ELF-1 (cell line): ENCODE measurements at regions not wholly inside any gene's neighbourhood (a gene's known extent, or its start where the extent isn't known, plus 50 kb on each side); places are given as distances from the start of the nearest gene placed in this dataset.
A peak's percentile ranks its signal among the peaks of the same experiment; 100 is the strongest.

ENCODE experiments used
- DNase-seq: peaks from one replicate; pipeline ENCODE4 v3.0.0-alpha.2; 2016; ENCODE audit warnings: low read depth, low spot score

DNA sequence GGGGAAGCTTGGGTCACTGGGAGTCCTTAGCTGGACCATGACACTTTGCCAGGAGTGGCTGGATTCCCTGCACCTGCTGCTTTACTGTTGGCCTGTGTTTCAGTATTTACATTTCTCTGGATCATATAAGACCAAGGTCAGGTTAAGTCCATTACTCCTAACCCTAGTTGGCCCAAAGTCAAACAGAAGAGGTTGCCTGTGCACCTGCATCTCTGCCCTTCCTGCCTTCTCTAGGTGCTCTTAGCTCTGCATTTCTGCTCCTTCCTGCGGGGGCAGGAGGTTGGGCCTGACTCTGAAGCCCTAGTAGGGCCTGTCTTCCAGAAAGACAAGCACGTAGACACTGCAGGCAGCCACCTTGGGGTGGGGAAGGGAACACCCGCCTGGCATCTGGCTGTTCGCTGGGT lies 124.3 kb downstream of the RPLP1 start:
- DNase-seq, result no peak

DNA sequence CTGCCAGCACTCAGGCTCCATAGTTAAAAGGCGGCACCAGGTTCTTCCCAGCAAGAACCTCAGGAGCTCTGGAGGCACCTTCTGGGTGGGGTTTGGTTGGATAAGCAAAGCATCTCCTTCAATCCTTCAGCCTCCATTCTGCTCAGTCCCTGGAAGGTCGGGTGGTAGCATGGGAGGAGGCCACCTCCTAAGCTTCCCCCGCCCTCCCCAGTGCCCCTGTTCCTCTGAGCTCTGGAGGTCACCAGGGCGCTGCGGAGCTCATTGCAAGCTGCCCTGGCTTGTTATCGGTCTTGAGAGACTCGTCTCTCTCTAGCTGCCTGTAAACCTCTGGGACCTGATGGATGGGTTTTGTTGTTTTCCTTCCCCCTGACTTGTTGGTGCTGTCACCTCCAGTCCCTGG lies 124.8 kb downstream of the RPLP1 start:
- DNase-seq, result no peak

DNA sequence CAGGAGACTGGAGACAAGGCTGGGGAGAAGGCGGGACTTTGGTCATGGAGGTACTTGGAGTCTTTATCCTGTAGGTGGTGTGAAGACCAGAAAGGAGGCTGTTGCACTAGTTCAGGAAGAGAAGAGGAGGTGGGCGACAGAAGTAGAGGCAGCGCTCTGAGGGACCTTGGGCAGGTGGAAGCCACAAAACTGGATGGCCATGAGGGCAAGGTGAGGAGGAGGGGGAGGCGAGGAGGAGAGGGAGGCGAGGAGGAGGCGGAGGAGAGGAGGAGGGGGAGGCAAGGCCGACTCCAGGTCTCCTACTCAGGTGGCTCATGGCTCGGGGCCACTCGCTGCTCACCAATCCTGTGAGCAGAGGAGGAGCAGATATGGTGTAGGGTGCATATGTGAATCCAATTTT lies 125.6 kb downstream of the RPLP1 start:
- DNase-seq, result no peak

DNA sequence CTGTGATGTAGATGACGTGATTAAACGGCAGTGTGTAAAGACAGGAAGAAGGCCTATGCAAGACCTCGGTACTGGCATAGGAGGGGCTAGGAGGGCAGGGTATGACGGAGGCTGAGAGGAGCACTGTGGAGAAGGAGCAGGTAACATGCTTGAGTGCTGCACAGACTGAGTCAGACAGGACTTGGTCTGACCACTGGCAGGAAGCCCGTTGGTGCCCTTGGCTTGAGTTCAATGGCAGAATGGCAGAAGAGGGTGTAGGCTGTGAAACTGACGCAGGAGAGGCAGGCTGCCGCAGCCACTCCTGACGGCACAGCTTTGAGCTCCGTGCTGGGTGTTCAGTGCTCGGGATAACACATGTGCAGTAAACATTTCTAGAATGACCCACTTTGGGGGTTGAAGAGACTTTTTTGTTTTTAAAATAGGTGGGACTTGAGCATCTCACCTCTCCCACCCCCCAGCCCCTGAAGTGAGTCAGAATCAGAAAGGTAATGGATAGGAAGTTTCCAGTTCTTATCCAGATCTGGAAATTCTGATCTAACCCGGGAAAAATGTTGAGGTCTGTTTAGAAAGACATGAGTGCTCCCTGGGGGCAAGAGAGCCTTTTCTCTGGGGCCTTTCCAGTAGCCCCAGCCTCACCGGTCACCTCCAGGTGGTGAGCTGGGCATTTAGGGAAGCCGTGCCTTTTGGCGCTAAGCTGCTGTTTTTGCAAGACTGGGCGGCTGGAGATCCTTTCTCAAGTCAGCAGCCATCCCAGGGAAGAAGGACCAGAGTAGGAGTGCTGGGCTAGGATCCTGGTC lies 126.4 kb downstream of the RPLP1 start:
- DNase-seq, result no peak

DNA sequence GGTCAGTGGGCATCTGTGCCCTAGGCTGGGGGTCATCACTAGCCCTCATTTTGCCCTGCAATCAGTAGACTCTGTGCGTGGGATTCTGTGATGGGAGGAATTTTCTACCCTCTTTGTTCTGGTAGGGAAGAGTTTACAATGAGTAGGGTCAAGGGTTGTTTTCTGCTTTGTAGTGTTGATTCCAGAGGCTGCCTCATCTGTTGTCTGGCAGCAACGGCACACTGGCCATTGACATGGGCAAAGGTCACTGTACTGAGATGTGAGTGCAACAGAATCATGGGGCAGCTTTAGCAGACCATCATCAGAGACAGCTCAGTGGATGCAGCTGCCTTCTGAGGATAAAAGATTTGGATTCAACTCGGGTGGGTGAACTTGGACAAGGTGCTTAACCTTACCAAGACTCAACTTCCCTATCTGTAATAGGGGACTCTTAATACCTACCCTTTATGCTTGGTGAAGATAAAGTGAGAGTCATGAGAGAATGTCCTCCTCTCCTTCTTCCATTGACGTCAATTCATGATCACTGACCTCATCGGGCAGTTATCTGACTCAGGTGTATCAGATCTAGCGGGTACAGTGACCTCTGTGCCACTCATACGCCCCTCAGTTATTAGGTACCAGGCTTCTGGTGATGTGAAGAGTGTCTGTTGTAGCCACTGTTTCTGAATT lies 127.5 kb downstream of the RPLP1 start:
- DNase-seq, result no peak

DNA sequence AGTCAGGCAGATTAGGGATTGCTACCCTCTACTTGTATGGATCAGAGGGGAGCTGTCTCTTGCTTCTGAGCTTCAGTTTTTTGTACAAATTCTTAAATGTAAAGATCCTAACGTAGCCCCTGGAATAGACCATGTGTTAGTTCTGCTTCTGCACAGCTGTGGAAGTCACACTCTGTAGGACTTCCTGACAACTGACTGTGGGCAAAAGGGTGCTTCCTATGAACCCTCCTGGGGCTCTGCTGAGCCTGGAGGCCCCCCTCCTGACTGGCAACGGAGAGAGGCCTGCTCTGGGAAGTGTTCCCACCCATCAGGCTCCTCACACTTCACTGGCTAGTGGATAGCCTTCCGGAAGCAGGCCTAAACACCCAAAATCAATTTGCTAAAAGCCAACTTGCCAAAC lies 131.0 kb downstream of the RPLP1 start:
- DNase-seq, result no peak

DNA sequence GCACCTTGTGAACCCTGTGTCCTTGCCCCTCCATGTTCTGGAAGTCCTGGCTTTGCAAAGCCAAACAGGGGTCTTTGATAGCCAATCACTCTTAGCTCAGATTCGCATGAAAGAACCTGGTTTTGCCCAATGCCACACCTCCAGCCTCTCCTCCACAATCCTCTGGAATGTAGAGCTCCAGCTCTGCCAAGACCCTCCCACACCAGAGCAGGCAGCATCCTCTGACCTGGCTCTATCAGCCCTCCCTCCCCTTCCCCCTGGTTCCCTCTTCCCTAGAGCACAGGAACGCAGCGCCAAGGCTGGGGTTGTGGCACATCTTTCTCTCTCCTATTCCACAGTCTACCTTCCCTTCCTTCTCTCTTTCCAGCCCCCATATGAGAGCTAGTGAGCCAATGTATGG lies 133.3 kb downstream of the RPLP1 start:
- no peak for DNase-seq

DNA sequence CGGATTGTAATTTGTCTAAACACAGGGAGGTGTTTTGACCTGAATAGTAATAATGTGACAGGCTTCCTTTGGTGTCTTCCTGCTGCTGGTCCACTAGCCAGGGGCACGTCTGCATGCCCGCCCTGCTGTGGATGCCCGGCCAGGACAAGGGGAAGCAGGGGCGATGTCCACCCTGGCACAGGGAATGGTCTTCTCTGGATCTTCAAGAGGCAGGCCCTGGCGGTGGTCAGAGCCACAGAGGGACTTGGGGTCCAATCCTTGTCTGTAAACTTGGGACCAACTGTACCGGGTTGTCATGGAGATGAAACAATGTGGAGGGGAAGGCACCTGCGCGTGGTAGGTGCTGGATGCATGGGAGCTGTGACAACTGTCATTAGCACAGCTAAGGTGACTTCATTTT lies 134.1 kb downstream of the RPLP1 start:
- DNase-seq, result no peak

DNA sequence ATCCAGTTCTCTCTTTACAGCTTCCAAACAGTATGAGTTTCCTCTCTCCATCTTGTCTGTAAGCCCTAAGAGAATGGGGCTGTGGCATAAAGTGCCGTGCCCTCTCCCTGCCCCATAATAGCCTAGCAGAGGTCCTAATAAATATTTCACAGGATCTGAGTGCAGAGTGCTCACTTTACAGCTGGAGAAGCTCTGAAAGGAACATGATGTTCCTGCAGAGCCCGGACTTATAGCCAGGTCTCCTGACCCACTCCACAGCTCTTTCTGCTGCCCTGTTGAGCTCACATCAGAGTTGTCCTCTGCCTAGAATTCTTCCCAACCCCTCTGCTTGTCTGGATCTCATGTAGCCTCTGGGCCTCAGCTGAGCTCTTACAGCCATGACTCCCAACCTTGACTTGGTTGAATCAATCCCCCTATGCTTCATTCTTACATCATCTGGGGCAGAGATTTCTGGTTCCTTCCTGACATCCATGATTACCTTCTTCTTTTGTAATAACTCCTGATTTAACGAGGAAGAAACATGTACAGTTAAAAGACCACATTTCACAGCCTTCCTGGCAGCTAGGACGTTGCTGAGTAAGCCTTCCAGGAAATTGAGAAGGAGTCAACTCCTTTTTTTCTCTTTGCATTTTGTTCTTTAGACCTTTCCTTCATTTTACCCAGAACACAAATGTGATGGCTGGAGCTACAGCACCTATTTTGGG lies 135.3 kb downstream of the RPLP1 start:
- DNase-seq, result no peak

DNA sequence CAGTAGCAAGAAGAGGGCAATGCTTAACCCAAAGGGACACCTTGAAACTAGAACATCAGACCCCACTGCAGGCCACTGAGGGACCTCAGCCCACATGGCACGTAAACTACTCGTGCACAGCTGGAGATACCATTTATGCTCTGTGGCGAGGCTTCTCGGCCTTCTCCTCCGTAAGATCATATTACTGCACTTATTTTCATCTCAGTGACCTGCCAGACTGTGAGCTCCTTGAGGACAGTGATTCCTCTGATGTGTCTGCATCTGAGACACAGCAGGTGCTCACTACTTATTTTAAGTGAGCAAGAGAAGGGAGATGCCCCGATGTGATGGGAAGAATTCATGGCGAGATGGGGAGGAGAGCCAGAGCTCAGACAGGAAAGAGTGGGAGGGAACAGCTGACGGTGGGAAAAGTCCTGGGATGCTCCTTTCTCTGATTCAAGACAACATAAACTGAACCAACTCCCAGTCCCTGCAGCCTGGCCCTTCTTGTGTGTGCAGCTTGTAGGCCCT lies 137.6 kb downstream of the RPLP1 start:
- no peak for DNase-seq

DNA sequence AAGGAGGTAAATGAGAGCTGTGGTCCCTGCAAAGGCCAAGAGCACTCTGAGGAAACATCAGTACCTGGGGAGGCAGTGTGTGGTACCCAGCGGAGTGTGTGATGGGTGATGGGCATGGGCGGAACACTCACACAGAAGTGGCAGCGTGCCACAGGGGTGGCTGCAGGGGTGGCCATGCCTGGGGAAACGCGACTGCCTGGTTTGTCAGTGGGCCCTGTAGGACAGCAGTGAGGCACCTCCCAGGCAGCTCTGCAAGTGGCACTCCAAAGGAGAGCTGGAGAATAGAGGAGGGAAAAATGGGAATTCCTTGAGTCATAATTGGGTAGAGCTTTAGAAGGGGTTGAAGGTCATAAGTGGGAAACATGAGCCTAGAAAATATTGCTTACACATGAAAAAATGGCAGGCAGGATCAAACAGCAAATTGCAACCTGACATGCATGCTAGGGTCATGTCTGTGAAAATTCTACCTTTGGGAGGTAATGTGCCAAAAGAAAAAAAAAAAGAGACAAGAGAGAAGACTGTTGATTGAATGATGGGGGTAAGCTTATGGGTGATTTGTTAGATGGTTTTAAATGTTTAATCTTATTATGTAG lies 138.4 kb downstream of the RPLP1 start:
- DNase-seq, result no peak

DNA sequence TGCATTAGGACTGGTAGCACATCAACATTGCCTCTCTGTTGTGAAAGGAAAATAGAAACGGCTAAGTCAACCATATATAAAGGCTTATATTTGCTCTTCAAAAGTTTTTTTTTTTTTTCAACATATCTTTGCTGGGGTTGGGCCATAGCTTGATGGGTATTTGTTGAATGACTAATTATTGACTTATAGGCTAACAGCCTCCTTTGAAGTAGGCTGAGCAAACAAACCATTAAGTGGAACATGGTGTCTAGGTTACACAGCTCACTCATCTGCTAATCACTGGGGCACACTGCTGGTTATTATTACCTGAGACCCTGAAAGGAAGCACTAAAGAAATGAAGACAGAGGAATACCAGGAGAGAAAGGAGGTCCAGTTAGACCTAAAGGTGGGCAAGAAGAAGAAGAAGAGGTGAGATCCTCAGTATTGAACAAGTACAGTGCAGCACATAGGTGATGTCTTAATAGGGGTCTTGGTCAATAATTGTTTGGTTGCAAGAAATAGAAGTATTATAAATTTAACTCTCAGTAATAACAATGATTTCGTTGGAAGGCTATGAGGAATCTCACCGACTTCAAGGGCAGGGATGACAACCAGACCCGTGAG lies 139.4 kb downstream of the RPLP1 start:
- DNase-seq, result no peak

DNA sequence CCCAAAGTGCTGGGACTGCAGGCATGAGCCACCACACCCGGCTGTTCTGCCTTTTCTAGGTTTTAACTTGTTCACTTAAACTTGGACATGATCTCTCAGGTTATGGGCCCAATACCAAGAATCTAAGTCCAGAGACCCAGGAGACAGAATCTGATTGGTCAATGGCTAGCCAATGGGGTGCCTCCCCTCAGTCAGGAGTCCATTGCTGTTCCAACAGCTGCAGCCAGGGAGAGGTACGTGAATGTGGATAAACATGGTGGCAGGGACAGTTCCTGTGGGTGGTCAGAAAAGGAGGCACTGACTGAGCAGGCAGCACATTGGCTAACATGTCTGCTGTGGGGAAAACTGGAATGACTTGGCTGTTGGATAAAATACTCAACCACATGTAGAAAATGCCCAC lies 140.3 kb downstream of the RPLP1 start:
- DNase-seq, result no peak

DNA sequence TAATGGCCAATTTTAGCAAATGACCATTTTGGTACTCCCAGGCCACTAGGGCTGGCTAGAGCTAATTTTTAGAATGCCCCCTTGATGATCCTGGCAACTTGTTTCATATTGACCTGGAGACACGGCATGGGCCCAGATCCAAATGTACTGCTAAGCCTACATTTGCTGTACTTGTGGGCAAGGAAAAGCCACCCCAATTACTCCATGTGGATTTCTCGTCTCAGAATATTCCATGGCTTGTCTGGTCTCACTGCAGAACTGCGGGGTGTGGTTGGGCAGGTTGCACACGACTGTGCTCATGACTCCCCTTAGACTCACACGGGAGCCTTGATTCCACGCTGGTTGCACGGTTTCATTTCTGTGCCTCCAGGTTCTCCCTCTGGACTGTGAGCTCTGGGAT lies 140.9 kb downstream of the RPLP1 start:
- DNase-seq, result no peak

DNA sequence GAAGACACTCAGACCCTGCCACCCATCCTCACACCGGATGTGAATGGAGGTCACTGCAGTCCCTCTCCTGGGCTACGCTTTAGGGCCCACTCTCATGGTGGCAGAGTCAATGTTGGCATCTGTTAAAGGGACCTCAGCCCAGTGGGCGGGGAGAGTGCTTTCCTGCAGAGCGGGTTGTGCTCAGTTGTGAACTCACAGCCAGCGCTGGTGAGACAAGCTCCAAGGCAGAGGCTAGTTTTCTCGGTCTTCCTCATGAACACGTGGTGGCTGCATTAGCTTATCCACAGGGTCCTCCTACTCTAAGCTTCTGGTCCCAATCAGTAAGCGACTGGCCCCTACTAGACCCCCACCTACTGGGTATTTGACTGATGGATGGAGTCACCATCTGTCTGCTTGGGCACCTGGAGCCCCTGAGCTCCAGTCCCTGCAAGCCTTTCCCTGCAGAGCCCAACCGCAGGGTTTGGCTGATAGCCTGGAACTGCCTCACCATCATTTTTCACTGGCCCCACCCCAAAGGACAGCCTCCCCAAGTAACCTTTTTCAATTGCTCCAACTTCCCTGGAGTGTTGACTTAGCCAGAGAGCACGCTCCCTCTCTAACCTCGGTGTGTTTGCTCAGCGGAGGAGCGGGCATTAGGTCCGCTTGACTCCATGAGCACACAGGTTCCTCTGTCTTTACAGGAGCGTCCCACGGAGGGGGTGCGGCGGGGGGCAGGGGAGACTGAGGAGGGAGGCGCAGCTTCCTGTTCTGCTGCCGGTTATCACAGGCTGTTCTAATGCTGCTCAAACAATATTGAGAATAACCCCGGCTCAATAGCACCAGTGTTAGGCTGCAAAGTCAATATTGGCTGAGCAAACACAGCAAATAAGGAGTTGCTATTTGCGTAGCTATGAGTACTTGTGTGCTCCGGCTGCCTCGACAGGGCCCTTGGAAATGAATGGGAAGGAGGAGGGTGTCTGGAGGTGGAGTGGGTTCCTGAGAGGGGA lies 141.7 kb downstream of the RPLP1 start:
- DNase-seq, result peak; percentile 58

DNA sequence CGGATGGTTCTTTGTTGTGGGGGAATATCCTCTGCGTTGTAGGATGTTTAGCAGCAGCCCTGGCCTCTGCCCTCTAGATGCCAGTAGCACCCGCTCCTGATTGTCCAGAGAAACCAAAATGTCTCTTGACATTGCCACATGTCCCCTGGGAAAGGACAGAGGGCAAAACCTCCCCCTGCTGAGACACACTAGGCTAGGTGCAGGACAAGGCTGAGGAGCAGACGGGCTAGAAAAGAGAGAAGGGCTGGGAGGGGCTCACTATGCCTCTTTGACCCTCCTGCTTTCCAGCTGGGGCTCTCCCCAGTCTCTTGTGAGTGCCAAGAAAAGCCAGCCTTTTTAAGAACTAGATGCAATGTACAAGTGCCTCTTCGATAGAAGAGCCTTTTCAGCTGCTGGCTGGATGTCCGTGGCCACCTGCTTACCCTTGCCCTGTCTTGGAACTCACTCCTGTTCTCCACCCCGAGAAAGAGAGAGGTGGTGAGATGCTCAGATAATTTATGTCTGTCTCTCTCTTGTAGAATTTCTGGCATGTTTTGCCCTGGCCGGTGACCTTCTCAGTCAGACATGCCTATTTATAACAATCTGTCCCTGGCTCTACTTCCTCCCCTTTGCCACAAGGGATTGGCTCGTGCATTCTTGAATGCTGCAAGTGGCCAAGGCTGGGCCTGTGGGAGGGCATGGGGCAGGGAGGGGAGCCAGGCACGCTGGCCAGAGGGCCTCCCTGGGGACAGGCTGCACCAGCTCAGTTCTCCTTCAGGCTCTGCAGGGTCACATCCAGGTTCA lies 142.6 kb downstream of the RPLP1 start:
- DNase-seq, result no peak

DNA sequence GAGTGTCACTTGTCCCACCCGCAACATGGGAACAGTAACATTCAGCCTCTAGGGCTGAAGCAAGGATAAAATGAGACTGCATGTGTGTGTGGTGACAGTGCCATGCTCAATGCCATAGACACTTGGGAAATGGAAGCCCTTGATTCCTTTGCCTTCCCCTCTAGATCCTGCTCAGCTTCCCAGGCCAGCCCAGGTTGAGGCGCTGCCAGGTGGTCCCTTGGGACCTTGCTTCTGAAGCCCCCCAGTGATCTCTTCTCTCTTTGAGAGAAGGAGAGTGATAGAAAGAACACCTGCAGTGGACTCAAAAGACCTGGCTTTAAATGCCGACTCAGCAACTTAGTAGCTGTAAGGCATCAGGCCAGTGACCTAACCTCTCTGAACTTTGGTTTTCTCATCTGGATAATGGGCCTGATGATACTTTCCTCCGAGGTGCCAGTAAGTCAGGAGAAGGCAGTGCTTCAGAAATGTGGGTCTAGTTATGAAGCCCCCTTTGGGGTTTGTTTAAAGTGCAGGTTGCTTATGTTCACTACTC lies 144.5 kb downstream of the RPLP1 start:
- no peak for DNase-seq

DNA sequence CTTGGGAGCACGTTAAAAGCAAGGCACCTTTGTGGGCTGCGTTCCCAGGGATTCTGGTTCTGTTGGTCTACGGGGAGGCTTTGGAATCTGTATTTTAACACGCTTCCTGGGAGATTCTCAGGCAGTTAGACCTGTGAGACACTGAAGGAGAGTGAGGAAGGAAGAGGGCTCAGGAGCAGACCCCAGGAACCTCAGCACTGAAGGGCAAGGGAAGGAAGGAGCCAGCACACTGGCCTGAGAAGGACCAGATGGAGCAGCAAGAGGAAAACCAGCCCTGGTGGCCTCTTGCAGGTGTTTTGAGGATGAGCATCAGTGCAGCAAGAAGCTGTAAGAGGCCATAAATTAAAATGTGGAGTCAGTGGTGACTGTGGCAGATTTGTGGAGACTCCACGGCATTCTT lies 146.7 kb downstream of the RPLP1 start:
- no peak for DNase-seq

DNA sequence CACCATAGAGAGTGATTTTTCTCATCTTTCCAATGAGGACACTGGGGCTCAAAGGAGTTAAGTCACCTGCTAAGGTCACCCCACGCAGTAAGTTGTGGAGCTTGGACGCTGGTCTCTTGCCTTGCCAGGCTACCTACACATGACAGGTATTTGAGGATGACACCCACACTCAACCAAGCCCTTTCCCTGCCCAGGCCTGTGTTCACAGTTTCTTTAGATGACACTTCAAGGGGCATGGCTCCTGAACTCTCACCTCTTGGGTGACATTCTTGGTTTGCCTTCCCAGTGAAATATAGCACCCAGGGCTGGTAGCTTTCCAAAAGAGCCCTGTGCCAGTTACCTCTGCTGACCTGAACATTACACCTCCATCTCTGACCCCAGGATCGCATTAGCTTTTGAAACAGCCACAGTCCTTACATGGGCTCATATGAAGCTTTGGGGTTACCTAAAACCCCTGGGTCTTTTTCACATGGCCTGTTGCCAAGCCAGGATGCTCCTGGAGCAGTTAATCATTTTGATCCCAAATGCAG lies 148.0 kb downstream of the RPLP1 start:
- no peak for DNase-seq
